HG03565 (cell line): ENCODE measurements at regions not wholly inside any gene's neighbourhood (a gene's known extent, or its start where the extent isn't known, plus 50 kb on each side); places are given as distances from the start of the nearest gene placed in this dataset.
"Not testable (repeated sequence)": the region's sequence is repeated elsewhere in the genome, so short reads cannot be mapped to it uniquely, and the experiment has no call there.

Experiments
- ATAC-seq: cut with Tn5 transposase; IDR thresholded peaks from one replicate; pipeline ENCODE4 v1.9.1; 2021; ENCODE audit warnings: mild to moderate bottlenecking, moderate library complexity; ENCODE audit not compliant: unreplicated experiment

DNA sequence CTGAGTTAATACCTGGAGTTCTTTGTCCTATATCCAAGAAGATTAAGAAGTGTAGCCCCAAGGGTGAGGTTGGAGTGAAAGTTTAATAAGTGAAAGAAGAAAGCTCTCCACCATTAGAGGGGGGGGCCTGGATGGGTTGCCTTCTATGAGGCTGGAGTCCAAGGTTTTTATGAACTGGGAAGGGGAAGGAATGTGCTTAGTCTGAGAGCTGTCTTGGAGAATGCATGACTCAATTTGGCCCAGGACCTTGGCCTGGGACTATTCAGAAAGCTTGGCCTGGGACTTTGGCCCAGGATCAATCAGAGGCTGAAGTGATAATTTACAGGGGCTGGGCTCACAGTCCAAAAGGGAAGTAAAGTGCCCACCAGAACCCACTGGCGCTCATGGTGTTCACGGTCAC is 1049.0 kb upstream of the GRIA3 start:
- ATAC-seq: no peak

DNA sequence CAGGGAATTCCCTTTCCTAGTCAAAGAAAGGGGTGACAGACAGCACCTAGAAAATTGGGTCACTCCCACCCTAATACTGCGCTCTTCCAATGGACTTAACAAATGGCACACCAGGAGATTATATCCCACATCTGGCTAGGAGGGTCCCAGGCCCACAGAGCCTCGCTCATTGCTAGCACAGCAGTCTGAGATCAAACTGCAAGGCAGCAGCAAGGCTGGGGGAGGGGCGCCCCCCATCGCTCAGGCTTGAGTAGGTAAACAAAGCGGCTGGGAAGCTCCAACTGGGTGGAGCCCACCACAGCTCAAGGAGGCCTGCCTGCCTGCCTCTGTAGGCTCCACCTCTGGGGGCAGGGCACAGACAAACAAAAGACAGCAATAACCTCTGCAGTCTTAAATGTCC is 1043.9 kb upstream of the GRIA3 start:
- not testable (repeated sequence) for ATAC-seq

DNA sequence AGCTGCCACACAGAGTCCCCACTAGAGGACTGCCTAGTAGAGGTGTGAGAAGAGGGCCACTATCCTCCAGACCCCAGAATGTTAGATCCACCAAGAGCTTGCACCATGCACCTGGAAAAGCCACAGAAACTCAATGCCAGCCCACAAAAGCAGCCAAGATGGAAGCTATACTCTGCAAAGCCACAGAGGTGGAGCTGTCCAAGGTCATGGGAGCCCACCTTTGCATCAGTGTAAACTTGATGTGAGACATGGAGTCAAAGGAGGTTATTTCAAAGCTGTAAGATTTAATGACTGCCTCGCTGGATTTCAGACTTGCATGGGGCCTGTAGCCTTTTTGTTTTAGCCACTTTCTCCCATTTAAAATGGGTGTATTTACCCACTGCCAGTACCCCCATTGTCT is 1030.1 kb upstream of the GRIA3 start:
- no peak for ATAC-seq

DNA sequence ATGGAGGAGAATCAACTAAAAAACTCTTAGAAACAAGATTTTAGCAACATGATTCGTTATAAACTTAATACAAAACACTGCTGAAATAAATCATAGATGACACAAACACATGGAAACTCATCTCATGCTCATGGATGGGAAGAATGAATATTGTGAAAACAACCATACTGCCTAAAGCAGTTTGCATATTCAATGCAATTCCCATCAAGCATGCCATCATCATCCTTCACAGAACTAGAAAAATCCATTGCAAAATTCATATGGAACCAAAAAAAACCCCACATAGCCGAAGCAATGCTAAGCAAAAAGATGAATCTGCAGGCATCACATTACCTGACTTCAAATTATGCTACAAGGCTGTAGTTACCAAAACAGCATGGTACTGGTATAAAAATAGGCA is 1015.8 kb upstream of the GRIA3 start:
- no peak for ATAC-seq

DNA sequence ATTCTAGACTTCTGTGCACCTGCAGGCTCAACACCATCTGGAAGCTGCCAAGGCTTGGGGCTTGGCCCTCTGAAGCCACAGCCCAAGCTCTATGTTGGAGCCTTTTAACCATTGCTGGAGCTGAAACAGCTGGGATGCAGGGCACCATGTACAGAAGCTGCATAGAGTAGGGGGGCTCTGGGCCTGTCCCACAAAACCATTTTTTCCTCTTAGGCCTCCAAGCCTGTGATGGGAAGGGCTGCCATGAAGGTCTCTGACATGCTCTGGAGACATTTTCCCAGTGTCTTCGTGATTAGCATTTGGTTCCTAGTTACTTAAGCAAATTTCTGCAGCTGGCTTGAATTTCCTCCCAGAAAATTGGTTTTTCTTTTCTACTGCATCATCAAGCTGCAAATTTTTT is 999.3 kb upstream of the GRIA3 start:
- no peak for ATAC-seq

DNA sequence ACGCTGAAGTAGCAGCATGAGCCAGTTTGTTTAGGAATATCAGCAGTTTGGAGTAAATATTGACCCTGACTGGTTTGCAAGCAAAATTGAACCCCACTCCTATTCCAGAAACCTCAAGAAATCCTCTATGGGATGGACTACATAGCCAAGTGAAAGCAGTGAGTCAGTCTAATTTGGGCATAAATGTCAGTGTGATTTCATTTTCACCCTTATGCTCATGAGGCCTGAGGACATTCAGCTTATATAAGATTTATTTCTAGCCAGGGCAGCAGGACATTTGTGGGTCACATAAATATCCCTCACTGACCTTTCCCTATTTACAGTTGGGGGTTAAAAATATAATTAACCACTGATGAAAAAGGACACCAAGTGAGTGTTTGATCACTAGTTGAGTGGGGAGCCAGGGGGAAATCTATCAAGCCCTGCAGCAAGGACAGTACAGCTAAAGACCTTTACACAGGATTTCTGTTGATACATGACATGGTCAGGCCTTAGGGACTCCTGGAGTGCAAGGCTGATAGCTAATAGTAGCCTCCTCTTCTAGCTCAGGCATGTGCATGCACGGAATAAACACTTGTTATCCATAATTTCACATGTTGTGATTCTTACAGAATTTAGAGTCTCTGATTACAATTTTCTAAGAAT is 996.9 kb upstream of the GRIA3 start:
- no peak for ATAC-seq

DNA sequence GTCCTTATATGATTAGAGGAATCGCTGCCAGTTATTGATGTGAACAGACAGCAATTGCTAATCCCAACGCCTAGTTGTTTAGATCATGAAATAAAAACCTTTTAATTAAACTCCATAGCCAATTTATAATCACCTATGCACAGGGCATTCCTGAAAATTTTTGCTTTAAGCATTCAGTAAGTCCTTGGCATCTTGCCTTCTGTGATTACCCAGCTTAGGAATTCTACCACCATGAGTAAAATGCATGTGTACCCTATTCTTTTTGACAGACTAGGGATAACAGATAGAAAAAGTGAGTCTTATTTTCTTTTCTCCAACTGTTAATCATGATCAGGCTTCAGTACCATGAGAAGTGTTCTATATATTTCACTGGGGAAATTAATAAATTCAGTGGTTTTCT is 995.3 kb upstream of the GRIA3 start:
- no peak for ATAC-seq

DNA sequence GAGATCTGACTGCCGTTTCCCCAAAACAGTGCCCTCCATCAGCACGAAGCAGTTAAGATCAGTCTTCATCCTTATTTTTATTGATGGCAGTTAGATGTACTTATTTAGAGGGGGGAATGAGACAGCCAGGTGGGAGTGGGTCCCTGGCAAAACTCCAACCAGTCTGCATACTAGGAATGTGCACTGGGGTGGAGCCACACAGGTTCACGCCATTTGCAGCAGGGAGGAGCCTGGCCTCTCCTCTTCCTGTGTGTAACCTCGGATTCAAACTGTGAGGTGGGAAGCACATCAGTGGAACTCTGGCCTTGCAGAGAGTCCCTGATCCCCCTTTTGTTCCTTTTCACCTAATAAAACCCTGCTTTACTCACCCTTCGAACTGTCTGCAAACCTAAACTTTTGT is 987.7 kb upstream of the GRIA3 start:
- ATAC-seq: no peak

DNA sequence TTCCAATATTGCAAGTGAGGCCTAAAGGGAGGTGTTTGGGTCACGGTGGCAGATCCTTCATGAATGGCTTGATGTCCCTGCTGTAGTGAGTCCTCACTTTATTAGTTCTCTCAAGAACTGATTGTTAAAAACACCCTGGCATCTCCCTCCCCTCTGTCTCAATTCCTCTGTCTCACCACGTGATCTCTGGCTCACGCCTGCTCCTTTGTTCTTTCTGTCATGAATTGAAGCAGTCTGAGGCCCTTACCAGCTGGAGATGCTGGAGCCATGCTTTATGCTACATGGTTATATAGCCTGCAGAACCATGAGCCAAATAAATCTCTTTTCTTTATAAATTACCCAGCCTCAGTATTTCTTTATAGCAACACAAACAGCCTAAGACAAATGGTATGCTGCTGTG is 980.7 kb upstream of the GRIA3 start:
- no peak for ATAC-seq

DNA sequence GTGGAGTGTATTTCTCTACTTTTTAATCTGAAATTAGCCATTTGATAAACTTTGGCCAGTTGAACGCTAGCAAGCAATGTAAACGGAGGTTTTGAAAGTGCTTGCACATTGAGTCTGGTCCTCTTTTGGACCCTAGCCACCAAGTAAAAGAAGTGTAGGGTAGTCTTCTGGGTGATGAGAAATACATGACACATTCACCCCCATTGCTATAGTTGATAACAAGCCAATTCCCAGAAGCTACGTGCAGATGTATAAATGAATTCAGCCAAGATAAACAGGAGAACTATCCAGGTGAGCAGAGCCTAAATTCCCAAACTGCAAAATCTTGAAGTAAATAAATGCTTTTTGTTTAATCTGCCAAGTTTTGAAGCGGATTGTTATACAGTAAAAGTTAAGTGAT is 965.4 kb upstream of the GRIA3 start:
- no peak for ATAC-seq

DNA sequence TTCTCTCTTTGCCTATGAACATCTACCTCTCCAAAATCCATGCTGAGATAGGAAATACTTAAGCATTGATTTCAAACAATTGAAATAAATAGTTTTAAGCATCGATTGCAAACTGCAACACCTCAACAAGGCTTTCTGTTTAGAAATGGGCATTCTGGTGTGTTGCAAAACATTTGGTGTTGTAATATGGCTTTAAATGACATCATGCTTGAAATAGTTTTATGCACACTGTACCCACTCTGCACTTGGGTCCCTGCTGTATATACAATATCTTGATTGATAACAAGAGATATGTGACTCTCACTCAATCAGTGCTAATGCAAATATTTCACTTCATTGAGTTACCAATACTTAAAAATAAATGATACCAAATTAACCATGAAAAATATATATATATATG is 964.9 kb upstream of the GRIA3 start:
- no peak for ATAC-seq

DNA sequence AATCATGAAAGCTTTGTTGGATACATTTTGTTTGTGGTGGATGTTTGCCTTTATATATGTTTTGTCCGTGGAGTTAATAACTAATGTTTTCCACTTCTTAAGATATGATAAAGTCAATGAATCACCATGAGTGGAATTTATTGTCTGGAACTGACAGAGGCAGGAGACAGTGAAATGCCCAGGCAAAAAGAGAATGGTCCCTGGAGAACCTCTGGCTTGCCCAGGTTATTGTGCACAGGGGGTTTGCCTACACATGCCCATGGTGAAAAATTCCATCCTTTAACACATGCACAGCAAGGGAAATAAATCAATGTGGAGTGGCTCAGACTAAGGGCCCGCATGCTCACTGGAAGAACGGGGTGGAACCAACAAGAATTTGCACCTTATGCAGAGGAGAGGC is 964.3 kb upstream of the GRIA3 start:
- no peak for ATAC-seq

DNA sequence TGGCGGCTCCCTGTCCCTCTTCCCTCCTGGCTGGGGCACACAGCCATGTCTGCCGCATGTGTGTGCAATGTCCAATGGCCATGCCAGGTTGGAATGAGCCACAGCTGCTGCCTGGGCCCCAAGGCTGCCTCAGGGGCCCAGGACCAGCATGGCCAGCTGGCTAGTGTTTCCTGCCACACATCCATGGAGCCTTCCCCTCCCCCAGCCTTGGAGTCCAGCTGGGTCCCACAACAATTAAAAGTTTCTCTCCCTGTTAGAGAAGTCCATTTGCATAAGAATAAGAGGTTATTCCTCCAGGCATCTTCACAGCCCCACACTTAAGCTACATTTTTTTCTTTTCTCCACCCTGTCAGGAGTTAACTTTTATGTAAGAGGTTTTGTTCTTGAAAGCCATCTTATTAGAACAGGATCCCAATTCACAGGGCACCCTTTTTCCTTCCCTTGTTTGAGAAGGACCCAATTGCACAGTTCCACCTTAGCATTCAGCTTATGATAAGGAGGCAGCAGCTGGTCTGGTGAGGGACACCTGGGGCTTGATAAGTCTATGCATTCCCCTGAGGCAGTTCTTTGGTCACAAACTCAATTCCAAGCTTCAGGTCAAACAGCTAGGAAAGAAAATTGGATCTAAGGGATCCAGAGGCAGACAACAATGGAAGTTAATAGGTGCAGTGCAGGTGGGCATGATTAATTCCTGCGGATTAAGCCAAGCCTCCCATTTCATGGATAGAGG is 963.3 kb upstream of the GRIA3 start:
- ATAC-seq: no peak

DNA sequence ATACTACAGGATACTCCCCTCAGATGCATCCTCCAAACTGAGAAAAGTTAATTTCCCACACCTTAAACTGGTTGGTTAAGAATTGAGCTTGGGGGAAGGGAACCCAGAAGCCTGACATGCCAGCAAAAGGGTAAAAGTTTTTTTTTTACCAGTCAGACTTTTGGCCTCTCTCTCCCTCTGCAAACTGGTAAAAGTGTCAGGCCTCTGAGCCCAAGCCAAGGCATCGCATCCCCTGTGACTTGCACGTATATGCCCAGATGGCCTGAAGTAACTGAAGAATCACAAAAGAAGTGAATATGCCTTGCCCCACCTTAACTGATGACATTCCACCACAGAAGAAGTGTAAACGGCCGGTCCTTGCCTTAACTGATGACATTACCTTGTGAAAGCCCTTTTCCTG is 962.3 kb upstream of the GRIA3 start:
- ATAC-seq: not testable (repeated sequence)

DNA sequence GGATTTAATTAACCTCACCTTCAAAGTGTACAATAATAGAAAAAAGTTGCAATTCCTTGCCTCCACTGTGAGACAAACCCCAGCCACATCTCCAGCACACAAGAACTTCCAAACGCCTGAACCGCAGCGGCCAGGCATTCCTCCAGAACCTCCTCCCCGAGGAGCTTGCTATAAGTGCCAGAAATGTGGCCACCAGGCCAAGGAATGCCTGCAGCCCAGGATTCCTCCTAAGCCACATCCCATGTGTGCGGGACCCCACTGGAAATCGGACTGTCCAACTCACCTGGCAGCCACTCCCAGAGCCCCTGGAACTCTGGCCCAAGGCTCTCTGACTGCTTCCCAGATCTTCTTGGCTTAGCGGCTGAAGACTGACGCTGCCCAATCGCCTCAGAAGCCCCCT is 959.9 kb upstream of the GRIA3 start:
- not testable (repeated sequence) for ATAC-seq

DNA sequence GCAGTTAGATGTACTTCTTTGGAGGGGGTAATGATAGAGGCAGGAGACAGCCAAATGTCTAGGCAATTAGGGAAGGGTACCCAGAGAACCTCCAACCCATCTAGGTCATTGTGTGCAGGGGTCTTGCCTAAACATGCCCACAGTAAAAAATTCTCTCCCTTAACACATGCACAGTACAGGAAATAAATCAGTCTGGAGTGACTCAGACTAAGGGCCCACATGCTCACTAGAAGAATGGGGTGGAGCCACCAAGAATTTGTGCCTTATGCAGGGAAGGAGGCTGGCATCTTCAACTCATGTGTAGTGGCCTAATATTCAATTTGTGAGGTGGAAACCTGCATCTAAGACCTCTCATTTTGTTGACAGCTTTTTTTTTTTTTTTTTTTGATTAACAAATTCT is 945.3 kb upstream of the GRIA3 start:
- no peak for ATAC-seq

DNA sequence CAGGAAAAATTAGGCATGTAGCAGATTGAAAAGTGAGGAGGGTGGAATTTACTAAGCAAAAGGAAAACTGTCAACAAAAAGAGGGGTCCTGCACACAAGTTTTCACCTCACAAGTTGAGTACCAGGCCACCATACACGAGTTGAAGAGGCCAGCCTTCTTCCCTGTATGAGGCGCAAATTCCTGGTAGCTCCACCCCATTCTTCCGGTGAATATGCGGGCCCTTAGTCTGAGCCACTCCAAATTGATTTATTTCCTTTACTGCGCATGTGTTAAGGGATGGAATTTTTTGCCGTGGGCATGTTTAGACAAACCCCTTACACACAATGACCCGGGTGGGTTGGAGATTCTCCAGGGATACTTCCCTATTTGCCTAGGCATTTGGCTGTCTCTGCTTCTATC is 942.1 kb upstream of the GRIA3 start:
- ATAC-seq: no peak

DNA sequence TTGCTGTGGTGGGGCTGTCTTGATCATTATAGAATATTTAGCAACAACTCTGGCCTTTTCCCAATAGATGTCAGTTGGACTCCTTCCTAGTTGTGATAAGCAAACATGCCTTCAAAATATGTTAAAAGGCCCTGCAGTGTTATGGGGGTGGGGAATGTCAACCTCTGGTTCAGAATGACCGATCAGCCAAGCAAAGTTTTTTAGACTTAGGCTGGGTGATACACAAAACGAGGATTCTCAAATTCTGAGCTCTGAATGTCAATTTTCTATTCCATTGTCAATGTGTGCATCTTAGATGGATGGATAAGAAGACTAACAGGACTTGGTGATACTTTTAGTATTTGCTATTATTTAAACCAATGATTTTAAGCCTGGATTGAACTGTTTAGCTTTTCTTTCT is 940.0 kb upstream of the GRIA3 start:
- ATAC-seq: no peak

DNA sequence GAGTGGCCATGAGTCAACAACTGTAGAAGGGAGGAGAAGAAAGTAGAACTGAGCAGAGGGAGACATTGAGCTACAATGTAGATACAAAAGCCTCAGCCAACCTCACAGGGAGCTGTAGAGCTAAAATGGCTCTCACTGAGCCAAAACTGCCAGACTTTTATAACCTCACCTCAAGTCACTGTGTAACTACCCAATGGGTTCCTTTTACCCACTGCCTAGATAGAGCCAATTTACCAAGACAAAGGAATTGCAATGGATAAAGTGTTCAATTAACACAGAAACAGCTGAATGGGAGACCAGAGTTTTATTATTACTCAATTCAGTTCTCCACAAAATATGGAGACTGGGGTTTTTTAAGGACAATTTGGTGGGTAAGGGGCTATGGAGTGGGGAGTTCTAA is 938.9 kb upstream of the GRIA3 start:
- no peak for ATAC-seq

DNA sequence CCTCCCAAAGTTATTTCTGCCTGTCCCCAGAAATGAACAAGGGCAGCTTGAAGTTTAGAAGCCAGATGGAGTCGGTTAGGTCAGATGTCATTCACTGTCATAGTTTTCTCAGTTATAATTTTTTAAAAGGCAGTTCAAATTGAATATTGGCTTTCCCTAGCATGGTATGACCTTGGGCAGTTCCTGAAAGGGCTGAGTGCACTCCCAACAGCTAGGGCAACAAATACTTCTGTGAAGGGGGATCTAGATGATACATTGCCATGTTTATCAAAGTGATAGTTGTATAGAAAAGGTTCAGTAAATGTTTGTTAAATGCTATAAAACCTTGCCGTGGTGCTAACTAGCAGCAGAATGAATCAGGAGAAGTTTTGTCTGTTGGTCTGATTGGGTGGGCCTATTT is 938.1 kb upstream of the GRIA3 start:
- no peak for ATAC-seq

DNA sequence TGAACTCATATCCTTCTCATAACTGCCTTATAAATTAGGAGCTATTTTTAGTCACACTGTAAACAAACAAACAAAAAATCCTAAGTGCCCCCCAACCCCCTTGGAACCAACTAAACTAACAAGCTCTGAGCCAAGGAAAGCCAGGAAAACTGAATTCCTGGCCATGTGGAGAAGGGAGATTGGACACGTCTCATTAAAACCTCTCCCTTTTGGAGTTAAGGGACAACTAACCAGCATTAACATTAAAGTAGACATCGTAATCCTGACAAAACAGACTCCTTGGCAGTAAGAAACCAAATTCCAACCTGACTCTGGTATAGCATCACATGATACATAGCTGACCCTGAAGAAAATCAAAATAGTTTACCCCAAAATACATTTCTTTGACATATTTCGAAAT is 937.1 kb upstream of the GRIA3 start:
- no peak for ATAC-seq

DNA sequence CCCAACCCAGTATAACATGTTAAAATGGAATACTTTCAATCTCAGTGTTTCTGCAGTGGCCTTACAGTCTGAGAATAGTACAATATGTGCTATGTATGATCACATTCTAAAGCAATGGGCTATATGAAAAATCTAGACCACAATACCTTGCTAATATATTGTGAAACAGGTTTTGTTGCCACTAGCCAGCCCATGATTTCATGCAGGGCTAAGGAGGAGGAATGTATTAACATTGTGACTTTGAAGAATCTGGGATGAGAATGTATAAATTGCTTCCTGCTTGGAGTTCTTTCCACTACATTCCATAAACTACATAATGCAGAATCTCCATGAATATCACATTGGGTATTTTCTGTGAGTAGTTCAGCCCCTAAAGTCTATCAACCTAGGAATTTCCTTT is 935.4 kb upstream of the GRIA3 start:
- no peak for ATAC-seq

DNA sequence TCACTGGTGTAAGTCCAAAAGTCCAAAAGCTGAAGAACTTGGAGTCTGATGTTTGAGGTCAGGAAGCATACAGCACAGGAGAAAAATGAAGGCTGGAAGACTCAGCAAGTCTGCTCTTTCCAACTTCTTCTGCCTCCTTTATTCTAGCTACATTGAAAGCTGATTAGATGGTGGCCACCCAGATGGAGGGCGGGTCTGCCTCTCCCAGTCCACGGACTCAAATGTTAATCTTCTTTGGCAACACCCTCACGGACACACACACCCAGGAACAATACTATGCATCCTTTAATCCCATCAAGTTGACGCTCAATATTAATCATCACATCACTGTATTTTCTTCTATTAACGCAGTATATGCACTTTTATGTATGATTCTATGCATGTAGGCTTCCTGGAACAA is 931.6 kb upstream of the GRIA3 start:
- no peak for ATAC-seq
